Ishikawa (cell line): ENCODE measurements at regions not wholly inside any gene's neighbourhood (a gene's known extent, or its start where the extent isn't known, plus 50 kb on each side); places are given as distances from the start of the nearest gene placed in this dataset.

Experiments used
- CEBPB ChIP-seq: IDR thresholded peaks from 2 replicates; pipeline ENCODE4 v1.6.1; 2012
- CREB1 ChIP-seq: IDR thresholded peaks from 2 replicates; pipeline ENCODE4 v1.6.1; 2012; ENCODE audit warnings: low read depth
- EGR1 ChIP-seq: IDR thresholded peaks from 2 replicates; pipeline ENCODE4 v1.6.1; 2012
- EP300 ChIP-seq: IDR thresholded peaks from 2 replicates; pipeline ENCODE4 v1.6.1; 2012; ENCODE audit warnings: borderline replicate concordance
- FOXM1 ChIP-seq: IDR thresholded peaks from 2 replicates; pipeline ENCODE4 v1.6.1; 2012; ENCODE audit warnings: low read depth, borderline replicate concordance
- NFIC ChIP-seq: IDR thresholded peaks from 2 replicates; pipeline ENCODE4 v1.6.1; 2012
- TAF1 ChIP-seq: IDR thresholded peaks from 2 replicates; pipeline ENCODE4 v1.6.1; 2012; ENCODE audit warnings: low read depth, mild to moderate bottlenecking
- TEAD4 ChIP-seq: IDR thresholded peaks from 2 replicates; pipeline ENCODE4 v1.6.1; 2012
- YY1 ChIP-seq: IDR thresholded peaks from 2 replicates; pipeline ENCODE4 v1.6.1; 2012; ENCODE audit warnings: low read depth
- ZBTB7A ChIP-seq: IDR thresholded peaks from 2 replicates; pipeline ENCODE4 v1.6.1; 2012; ENCODE audit warnings: low read depth
- TF ChIP-seq, protein P1 (sequence below): IDR thresholded peaks from 2 replicates; pipeline ENCODE4 v1.6.1; 2012; ENCODE audit warnings: low read depth, mild to moderate bottlenecking
- TF ChIP-seq, protein P2 (sequence below): IDR thresholded peaks from 2 replicates; pipeline ENCODE4 v1.6.1; 2012

DNA sequence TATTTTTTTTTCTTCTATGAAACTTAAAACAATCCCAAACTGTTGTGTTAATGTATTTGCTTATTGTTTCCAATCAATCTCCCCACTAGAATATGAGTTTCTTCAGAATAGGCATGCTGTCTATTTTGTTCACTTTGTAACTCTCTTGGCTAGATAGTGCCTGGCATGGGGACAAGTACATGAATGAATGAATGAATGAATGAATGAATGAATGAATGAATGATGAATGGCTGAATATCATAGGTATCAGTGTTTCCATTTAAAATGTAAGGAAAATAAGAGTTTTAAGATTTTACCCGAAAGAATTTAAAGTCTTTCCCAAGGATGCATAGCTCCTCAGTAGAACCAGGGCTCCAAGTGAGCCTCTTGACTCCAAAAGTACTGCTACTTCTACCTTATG, 294.9 kb upstream of the GADL1 start:
- TF ChIP-seq, protein P1, sequence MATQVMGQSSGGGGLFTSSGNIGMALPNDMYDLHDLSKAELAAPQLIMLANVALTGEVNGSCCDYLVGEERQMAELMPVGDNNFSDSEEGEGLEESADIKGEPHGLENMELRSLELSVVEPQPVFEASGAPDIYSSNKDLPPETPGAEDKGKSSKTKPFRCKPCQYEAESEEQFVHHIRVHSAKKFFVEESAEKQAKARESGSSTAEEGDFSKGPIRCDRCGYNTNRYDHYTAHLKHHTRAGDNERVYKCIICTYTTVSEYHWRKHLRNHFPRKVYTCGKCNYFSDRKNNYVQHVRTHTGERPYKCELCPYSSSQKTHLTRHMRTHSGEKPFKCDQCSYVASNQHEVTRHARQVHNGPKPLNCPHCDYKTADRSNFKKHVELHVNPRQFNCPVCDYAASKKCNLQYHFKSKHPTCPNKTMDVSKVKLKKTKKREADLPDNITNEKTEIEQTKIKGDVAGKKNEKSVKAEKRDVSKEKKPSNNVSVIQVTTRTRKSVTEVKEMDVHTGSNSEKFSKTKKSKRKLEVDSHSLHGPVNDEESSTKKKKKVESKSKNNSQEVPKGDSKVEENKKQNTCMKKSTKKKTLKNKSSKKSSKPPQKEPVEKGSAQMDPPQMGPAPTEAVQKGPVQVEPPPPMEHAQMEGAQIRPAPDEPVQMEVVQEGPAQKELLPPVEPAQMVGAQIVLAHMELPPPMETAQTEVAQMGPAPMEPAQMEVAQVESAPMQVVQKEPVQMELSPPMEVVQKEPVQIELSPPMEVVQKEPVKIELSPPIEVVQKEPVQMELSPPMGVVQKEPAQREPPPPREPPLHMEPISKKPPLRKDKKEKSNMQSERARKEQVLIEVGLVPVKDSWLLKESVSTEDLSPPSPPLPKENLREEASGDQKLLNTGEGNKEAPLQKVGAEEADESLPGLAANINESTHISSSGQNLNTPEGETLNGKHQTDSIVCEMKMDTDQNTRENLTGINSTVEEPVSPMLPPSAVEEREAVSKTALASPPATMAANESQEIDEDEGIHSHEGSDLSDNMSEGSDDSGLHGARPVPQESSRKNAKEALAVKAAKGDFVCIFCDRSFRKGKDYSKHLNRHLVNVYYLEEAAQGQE = no peak
- TF ChIP-seq ZBTB7A = no peak
- no peak for TF ChIP-seq YY1
- no peak for TF ChIP-seq EP300
- no peak for TF ChIP-seq NFIC
- TF ChIP-seq CEBPB = no peak
- no peak for TF ChIP-seq TAF1
- no peak for TF ChIP-seq EGR1
- TF ChIP-seq, protein P2, sequence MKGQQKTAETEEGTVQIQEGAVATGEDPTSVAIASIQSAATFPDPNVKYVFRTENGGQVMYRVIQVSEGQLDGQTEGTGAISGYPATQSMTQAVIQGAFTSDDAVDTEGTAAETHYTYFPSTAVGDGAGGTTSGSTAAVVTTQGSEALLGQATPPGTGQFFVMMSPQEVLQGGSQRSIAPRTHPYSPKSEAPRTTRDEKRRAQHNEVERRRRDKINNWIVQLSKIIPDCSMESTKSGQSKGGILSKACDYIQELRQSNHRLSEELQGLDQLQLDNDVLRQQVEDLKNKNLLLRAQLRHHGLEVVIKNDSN = no peak
- no peak for TF ChIP-seq CREB1
- no peak for TF ChIP-seq FOXM1
- TF ChIP-seq TEAD4 = no peak
